ENCODE measurements at regions not wholly inside any gene's neighbourhood (a gene's known extent, or its start where the extent isn't known, plus 50 kb on each side); places are given as distances from the start of the nearest gene placed in this dataset.

DNA sequence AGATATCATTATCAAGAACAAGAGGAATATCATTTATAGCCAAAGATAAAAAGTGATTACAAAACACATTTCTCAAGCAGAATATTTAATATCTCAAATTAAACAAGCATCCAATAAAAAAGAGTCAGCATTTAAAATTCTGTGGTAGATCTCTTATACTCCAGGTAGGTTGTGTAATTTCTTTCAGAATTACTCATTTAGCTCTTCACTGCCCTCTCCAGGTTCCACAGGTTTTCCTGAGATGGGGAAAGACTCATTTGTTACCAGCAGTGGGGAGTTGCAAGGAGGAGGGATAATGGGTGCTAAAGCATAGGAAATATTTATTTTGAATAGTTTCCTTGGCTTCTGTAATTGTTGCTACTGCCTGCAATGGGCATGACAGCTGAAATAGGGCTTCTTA is 83.1 kb upstream of the RASGRP1 start:
- intact Hi-C loops (cut with DNase I), result loop anchor here in 2 of 10 donors (5.0 to 10.0 kb wide), 2 partner anchors 85 to 93 kb away; partner anchors contain the start of gene RASGRP1 (in 1 of the 2)
- Histone ChIP-seq H3K27me3 (peaks cover 0 to 10% (median 0%) of the 10 kb centered on the region in 7 donors), H3K27ac (no peak overlapping the region), H3K4me3 (no peak overlapping the region), H3K4me1 (peaks cover 0 to 7% (median 0%) of the 10 kb centered on the region in 9 donors), H3K9me3 (peaks cover 0 to 17% (median 6%) of the 10 kb centered on the region in 11 donors), H3K36me3 (no peaks in the 10 kb centered on the region)
- TF ChIP-seq, protein P1, sequence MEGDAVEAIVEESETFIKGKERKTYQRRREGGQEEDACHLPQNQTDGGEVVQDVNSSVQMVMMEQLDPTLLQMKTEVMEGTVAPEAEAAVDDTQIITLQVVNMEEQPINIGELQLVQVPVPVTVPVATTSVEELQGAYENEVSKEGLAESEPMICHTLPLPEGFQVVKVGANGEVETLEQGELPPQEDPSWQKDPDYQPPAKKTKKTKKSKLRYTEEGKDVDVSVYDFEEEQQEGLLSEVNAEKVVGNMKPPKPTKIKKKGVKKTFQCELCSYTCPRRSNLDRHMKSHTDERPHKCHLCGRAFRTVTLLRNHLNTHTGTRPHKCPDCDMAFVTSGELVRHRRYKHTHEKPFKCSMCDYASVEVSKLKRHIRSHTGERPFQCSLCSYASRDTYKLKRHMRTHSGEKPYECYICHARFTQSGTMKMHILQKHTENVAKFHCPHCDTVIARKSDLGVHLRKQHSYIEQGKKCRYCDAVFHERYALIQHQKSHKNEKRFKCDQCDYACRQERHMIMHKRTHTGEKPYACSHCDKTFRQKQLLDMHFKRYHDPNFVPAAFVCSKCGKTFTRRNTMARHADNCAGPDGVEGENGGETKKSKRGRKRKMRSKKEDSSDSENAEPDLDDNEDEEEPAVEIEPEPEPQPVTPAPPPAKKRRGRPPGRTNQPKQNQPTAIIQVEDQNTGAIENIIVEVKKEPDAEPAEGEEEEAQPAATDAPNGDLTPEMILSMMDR (IDR thresholded peaks at IDR 0.05), result peak in 7 of 9 donors; percentile 18 to 45 (median 34)
- DNase-seq (no peak), ATAC-seq (no peak)

DNA sequence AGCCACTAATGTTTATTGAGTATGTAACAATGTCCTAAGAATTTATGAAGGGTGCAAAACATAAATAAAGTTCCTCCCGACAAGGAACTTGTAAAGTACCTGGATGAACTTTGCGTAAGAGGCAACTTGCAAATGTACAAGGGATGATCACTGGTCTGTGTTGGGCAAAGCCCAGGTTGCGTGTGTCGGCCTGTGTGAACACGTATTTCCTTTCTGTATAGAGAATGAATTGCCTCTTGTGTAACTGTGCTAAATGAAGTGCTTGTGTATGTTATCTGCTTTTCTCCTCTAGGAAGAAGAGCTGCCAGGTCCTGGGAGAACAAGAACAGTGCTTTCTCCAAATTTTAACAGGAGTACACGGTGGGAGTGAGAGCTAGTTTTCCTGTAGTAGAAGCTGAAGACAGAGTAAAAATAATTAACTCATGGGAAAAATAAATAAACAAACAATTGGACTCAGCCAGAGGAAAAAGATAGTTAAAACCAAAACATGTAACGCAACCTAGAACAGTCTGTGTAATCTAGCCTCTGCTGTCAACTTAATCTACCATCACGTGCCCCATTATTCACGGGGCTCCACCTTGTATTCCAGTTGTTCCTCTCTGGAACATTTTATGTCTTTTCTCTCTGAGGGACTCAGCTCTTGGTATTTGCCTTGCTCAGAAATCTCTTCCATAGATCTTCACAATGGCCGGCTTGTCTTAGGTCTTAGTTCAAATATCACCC is 83.7 kb upstream of the RASGRP1 start:
- peaks cover 0 to 8% (median 0%) of the 10 kb centered on the region in 9 donors for H3K4me1 ChIP-seq
- 67% methylated on average over 10 of the region's 10 CpGs for WGBS, 2 donors
- no peak for DNase-seq
- H3K27ac ChIP-seq, result no peak overlapping the region
- peaks cover 0 to 17% (median 6%) of the 10 kb centered on the region in 11 donors for H3K9me3 ChIP-seq
- intact Hi-C loops (cut with DNase I), result loop anchor here in 2 of 10 donors (5.0 to 10.0 kb wide), 2 partner anchors 86 to 93 kb away; partner anchors contain the start of gene RASGRP1 (in 1 of the 2)
- H3K27me3 ChIP-seq, result peaks cover 0 to 10% (median 0%) of the 10 kb centered on the region in 7 donors
- no peak overlapping the region for H3K4me3 ChIP-seq
- ATAC-seq, result no peak
- H3K36me3 ChIP-seq, result no peaks in the 10 kb centered on the region
- TF ChIP-seq, protein P1 (IDR thresholded peaks at IDR 0.05), result no peak

DNA sequence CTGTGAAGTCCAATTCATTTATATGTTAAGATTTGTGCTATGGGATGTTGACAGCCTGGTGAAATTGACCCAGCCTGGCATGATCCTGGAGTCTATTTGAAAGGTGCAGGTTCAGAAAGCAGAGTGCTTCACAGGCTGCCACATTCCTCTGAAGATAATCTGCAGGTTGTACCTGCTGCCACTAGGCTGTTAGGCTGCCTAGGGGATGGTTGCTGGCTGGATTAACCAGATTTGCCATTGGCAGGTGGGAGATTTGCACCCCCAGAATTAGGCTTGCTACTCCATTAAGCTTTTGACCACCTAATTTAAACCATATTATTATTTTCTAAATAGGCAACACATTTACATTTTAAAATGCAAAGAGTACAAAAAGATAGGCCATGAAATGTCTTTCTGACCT is 85.8 kb upstream of the RASGRP1 start:
- intact Hi-C loops (cut with DNase I), result loop anchor here in 1 of 10 donors (10.0 kb wide), 1 partner anchor 96 kb away; no protein-coding TSS in a partner anchor
- Histone ChIP-seq H3K4me1 (peaks cover 0 to 13% (median 0%) of the 10 kb centered on the region in 9 donors), H3K27me3 (peaks cover 0 to 10% (median 0%) of the 10 kb centered on the region in 7 donors), H3K4me3 (no peak overlapping the region), H3K27ac (peak overlapping the region in 1 of 10 donors; percentile 80), H3K9me3 (peaks cover 0 to 5% (median 0%) of the 10 kb centered on the region in 11 donors), H3K36me3 (no peaks in the 10 kb centered on the region)
- TF ChIP-seq, protein P1 (IDR thresholded peaks at IDR 0.05), result no peak
- ATAC-seq, result no peak
- DNase-seq, result no peak

DNA sequence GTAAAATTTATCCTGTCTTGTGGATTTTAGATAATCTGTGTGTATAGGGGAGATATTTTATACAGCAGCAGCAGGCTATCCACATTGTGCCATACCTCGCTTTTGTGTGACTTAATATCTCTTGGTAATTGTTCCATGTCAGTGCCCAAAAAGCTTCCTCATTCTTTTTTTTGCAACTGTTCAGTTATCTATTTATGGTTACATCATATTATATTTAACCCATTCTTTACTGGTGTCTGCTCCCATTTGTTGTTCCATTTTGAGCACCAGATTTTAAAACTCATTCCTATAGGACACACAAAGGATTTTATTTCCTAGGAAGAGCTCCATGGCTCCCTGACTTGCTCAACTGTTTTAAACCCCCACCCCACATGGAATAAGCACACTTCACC is 86.3 kb upstream of the RASGRP1 start:
- ATAC-seq (no peak), DNase-seq (no peak)
- WGBS, 2 donors, result 79 to 89% methylated on average over 1 of the region's 1 CpG
- peaks cover 0 to 10% (median 0%) of the 10 kb centered on the region in 7 donors for H3K27me3 ChIP-seq
- intact Hi-C loops (cut with DNase I), result loop anchor here in 2 of 10 donors (1.0 to 10.0 kb wide), 2 partner anchors 34 to 96 kb away; no protein-coding TSS in a partner anchor
- H3K36me3 ChIP-seq, result no peaks in the 10 kb centered on the region
- TF ChIP-seq, protein P1 (IDR thresholded peaks at IDR 0.05), result no peak
- H3K27ac ChIP-seq, result peak overlapping the region in 1 of 10 donors; percentile 80
- H3K4me3 ChIP-seq, result no peak overlapping the region
- H3K4me1 ChIP-seq, result peaks cover 0 to 13% (median 0%) of the 10 kb centered on the region in 9 donors
- H3K9me3 ChIP-seq, result peaks cover 0 to 5% (median 0%) of the 10 kb centered on the region in 11 donors

All from heart right ventricle (tissue), 16 donors.